SU-DHL-6 (cell line): ENCODE measurements at regions not wholly inside any gene's neighbourhood (a gene's known extent, or its start where the extent isn't known, plus 50 kb on each side); places are given as distances from the start of the nearest gene placed in this dataset.

Experiments used
- H2AFZ ChIP-seq: fragments of 200-600 bp; sonication (generic); 2 replicates; pipeline ENCODE4 v1.6.1; 2014; ENCODE audit warnings: low read depth, mild to moderate bottlenecking, moderate library complexity, mixed read lengths, antibody characterized with exemption, low read length; ENCODE audit not compliant: severe bottlenecking
- H3F3A ChIP-seq: fragments of 200-600 bp; shearing (Covaris generic); 2 replicates; pipeline ENCODE4 v1.6.0; 2016; ENCODE audit warnings: antibody characterized with exemption, mild to moderate bottlenecking; ENCODE audit not compliant: insufficient read depth
- H3K27ac ChIP-seq: fragments of 200-600 bp; sonication (generic); 2 replicates; pipeline ENCODE4 v1.5.1; 2016; ENCODE audit warnings: low read depth, mild to moderate bottlenecking, low read length, moderate library complexity, mixed read lengths
- H3K27me3 ChIP-seq: fragments of 200-600 bp; sonication (generic), shearing (Covaris generic); 2 replicates; pipeline ENCODE4 v1.6.0; 2014; ENCODE audit warnings: mild to moderate bottlenecking, low read length
- H3K36me3 ChIP-seq: fragments of 200-600 bp; sonication (generic); 2 replicates; pipeline ENCODE4 v1.6.1; 2014; ENCODE audit warnings: mild to moderate bottlenecking, low read length, mixed read lengths
- H3K4me2 ChIP-seq: fragments of 300-600, 200-600 bp; shearing (Covaris generic), sonication (generic); 2 replicates; pipeline ENCODE4 v1.6.0; 2014; ENCODE audit warnings: low read length, low read depth, mild to moderate bottlenecking; ENCODE audit not compliant: poor library complexity, severe bottlenecking
- H3K4me3 ChIP-seq: fragments of 200-600 bp; sonication (generic); 2 replicates; pipeline ENCODE4 v1.5.1; 2014; ENCODE audit warnings: antibody characterized with exemption, low read length, mild to moderate bottlenecking, mixed read lengths; ENCODE audit not compliant: insufficient read depth, poor library complexity, severe bottlenecking
- H3K79me2 ChIP-seq: fragments of 200-600 bp; sonication (generic); 2 replicates; pipeline ENCODE4 v1.6.1; 2014; ENCODE audit warnings: mild to moderate bottlenecking, low read length, moderate library complexity; ENCODE audit not compliant: insufficient read depth
- H3K9ac ChIP-seq: fragments of 200-600 bp; sonication (generic); 2 replicates; pipeline ENCODE4 v1.7.0; 2014; ENCODE audit warnings: mild to moderate bottlenecking, low read length
- H3K9me2 ChIP-seq: fragments of 200-600 bp; sonication (generic); replicated peaks from 2 replicates; pipeline ENCODE4 v1.6.1; 2014; ENCODE audit warnings: low read length; ENCODE audit not compliant: insufficient read depth
- H3K9me3 ChIP-seq: fragments of 200-600 bp; sonication (generic); 2 replicates; pipeline ENCODE4 v1.6.1; 2014; ENCODE audit warnings: low read length, mixed read lengths; ENCODE audit not compliant: insufficient read depth
- H4K20me1 ChIP-seq: fragments of 200-600 bp; sonication (generic); 2 replicates; pipeline ENCODE4 v1.6.1; 2014; ENCODE audit warnings: low read depth, mild to moderate bottlenecking, antibody characterized with exemption, low read length, moderate library complexity, mixed read lengths
- CTCF ChIP-seq: fragments of 200-600 bp; sonication (generic); IDR thresholded peaks from one replicate; pipeline ENCODE4 v1.5.1; 2017; ENCODE audit warnings: antibody characterized with exemption, mild to moderate bottlenecking, low read length, moderate library complexity; ENCODE audit not compliant: insufficient read depth, poor library complexity, severe bottlenecking
- EZH2phosphoT487 ChIP-seq: fragments of 200-600 bp; sonication (generic), shearing (Covaris generic); conservative IDR thresholded peaks from 2 replicates; pipeline ENCODE4 v1.6.1; 2018; ENCODE audit warnings: mild to moderate bottlenecking, antibody characterized with exemption, low read length, moderate library complexity, mixed read lengths

- Histone ChIP-seq H4K20me1 (no peaks in the 10 kb centered on the region), H3K9ac (no peak overlapping the region), H2AFZ (no peak overlapping the region), H3K9me3 (no peaks in the 10 kb centered on the region), H3K79me2 (no peaks in the 10 kb centered on the region), H3K27me3 (no peaks in the 10 kb centered on the region), H3K4me3 (no peak overlapping the region), H3F3A (no peaks in the 10 kb centered on the region), H3K9me2 (no peaks in the 10 kb centered on the region), H3K4me2 (no peak overlapping the region), H3K27ac (no peak overlapping the region), H3K36me3 (no peaks in the 10 kb centered on the region)
- TF ChIP-seq EZH2phosphoT487: no peak
- no peak for TF ChIP-seq CTCF
These were observed 520.7 kb downstream of the TRHDE start for GRCh38 chr12:72792889-72793288.

- H4K20me1 ChIP-seq: no peaks in the 10 kb centered on the region
- no peak overlapping the region for H3K4me2 ChIP-seq
- H3K27ac ChIP-seq: no peak overlapping the region
- H3K36me3 ChIP-seq: no peaks in the 10 kb centered on the region
- H2AFZ ChIP-seq: no peak overlapping the region
- H3K9me2 ChIP-seq: no peaks in the 10 kb centered on the region
- no peaks in the 10 kb centered on the region for H3K9me3 ChIP-seq
- no peaks in the 10 kb centered on the region for H3F3A ChIP-seq
- no peak for TF ChIP-seq EZH2phosphoT487
- TF ChIP-seq CTCF: no peak
- H3K79me2 ChIP-seq: no peaks in the 10 kb centered on the region
- no peaks in the 10 kb centered on the region for H3K27me3 ChIP-seq
- no peak overlapping the region for H3K4me3 ChIP-seq
- H3K9ac ChIP-seq: no peak overlapping the region
These were observed 521.6 kb downstream of the TRHDE start for GRCh38 chr12:72793796-72794195.

DNA sequence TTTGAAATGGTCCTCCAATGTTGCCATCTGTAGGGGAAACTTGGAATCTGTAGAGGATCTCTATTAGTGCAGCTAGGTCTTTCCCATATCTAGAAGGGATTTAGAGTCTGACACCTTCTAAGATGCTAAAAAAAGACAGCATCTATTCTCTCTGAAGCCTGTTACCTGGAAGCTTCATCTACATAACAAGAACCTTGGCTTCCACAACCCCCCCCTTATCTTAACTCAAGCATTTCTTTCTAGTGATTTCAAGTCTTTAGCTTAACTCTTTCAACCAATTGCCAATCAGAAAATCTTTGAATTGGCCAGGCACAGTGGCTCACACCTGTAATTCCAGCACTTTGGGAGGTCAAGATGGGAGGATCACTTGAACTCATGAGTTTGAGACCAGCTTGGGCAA lies 543.3 kb downstream of the TRHDE start:
- Histone ChIP-seq H3K4me2 (no peak overlapping the region), H3K27me3 (no peaks in the 10 kb centered on the region), H4K20me1 (no peaks in the 10 kb centered on the region), H3K9me3 (no peaks in the 10 kb centered on the region), H3K9me2 (no peaks in the 10 kb centered on the region), H3K79me2 (no peaks in the 10 kb centered on the region), H2AFZ (no peak overlapping the region), H3K9ac (no peak overlapping the region), H3F3A (no peaks in the 10 kb centered on the region), H3K36me3 (no peaks in the 10 kb centered on the region), H3K27ac (no peak overlapping the region), H3K4me3 (no peak overlapping the region)
- no peak for TF ChIP-seq EZH2phosphoT487
- TF ChIP-seq CTCF: no peak
